ENCODE measurements at regions not wholly inside any gene's neighbourhood (a gene's known extent, or its start where the extent isn't known, plus 50 kb on each side); places are given as distances from the start of the nearest gene placed in this dataset.

GRCh38 chr4:23366557-23366906 lies 523.3 kb downstream of the PPARGC1A start:
- DNase-seq (ENCODE audit: low read depth): no peak
- H3K4me3 ChIP-seq (ENCODE audit: low read depth, low read length): no peak overlapping the region
- no peak for TF ChIP-seq CTCF (IDR thresholded peaks at IDR 0.05; ENCODE audit: low read depth, low read length, missing control alignments)

- TF ChIP-seq CTCF (IDR thresholded peaks at IDR 0.05; ENCODE audit: low read depth, low read length, missing control alignments): no peak
- DNase-seq (ENCODE audit: low read depth): no peak
Measured at GRCh38 chr4:23365871-23366556, 523.8 kb downstream of the PPARGC1A start.

GRCh38 chr4:23365086-23365485 lies 524.8 kb downstream of the PPARGC1A start:
- no peak overlapping the region for H3K4me3 ChIP-seq (ENCODE audit: low read depth, low read length)
- TF ChIP-seq CTCF (IDR thresholded peaks at IDR 0.05; ENCODE audit: low read depth, low read length, missing control alignments): no peak
- DNase-seq (ENCODE audit: low read depth): no peak

More at GRCh38 chr4:23365871-23366556, 523.8 kb downstream of the PPARGC1A start:
- no peak overlapping the region for H3K4me3 ChIP-seq (ENCODE audit: low read depth, low read length)

GRCh38 chr4:23364167-23364566 lies 525.7 kb downstream of the PPARGC1A start:
- DNase-seq (ENCODE audit: low read depth): no peak
- H3K4me3 ChIP-seq (ENCODE audit: low read depth, low read length): no peak overlapping the region
- no peak for TF ChIP-seq CTCF (IDR thresholded peaks at IDR 0.05; ENCODE audit: low read depth, low read length, missing control alignments)

GRCh38 chr4:23361453-23361852 lies 528.4 kb downstream of the PPARGC1A start:
- H3K4me3 ChIP-seq (ENCODE audit: low read depth, low read length): no peak overlapping the region
- TF ChIP-seq CTCF (IDR thresholded peaks at IDR 0.05; ENCODE audit: low read depth, low read length, missing control alignments): no peak
- DNase-seq (ENCODE audit: low read depth): no peak

- DNase-seq (ENCODE audit: low read depth): no peak
- no peak for TF ChIP-seq CTCF (IDR thresholded peaks at IDR 0.05; ENCODE audit: low read depth, low read length, missing control alignments)
- H3K4me3 ChIP-seq (ENCODE audit: low read depth, low read length): no peak overlapping the region
Measured at GRCh38 chr4:23360718-23361117, 529.1 kb downstream of the PPARGC1A start.

- no peak for DNase-seq (ENCODE audit: low read depth)
- H3K4me3 ChIP-seq (ENCODE audit: low read depth, low read length): no peak overlapping the region
- no peak for TF ChIP-seq CTCF (IDR thresholded peaks at IDR 0.05; ENCODE audit: low read depth, low read length, missing control alignments)
Measured at GRCh38 chr4:23355258-23355657, 534.6 kb downstream of the PPARGC1A start.
